Stimulated activated CD8-positive, alpha-beta memory T cell treated with anti-CD3 and anti-CD28 coated beads, Interleukin-7, amount 100 ng/mL, for 24 hours (primary cell): ENCODE measurements at regions not wholly inside any gene's neighbourhood (a gene's known extent, or its start where the extent isn't known, plus 50 kb on each side); places are given as distances from the start of the nearest gene placed in this dataset.
A peak's percentile ranks its signal among the peaks of the same experiment; 100 is the strongest.

Experiments
- DNase-seq: peaks from one replicate; pipeline ENCODE4 v3.0.0-alpha.2; 2020; ENCODE audit warnings: low read depth

GRCh38 chr13:31049083-31049482 is 112.6 kb downstream of the HSPH1 start:
- no peak for DNase-seq

DNA sequence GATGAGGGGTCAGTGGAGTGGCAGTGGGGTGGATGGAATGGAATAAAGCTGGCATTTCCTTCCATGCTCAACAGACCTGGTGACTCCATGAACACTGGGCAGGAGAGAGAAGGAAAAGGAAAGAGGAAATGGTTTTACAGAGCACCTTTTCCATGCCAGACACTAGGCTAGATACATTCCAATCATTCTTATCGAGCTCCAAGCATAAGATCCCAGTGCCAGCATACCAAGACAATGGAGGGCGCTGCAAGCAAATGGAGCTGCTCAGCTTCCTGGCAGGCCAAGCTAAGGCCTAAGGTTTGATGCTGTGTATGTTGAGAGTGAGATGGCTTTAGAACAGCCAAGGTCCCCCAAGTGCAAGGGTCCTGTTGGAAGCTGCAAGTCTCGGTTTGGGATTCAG is 113.2 kb downstream of the HSPH1 start:
- no peak for DNase-seq

DNA sequence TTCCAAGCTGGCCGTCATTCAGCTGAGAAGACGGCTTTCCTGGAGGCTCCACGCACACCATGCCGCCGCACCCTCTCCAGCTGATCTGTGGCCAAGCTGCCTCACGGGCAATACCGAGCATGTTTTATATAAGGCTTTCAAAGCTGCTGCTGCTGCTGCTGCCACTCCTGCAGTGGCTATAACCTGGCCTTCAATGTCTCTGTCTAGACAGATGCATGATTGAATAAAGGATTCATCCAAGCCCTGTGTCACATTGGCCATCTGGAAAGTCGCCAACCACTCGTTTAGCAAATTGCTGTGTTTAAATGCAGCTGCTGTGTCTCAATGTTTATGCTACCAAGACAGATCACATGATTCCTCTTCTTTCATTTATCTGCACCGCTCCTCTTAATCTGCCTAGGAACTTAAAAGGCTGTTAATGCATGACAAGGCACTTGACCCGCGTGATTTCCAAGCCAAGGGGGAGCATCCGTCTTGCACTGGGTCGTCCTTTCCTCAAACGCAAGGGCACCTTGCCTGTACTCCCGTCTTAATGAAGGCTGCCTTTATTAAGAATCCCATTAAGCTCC is 114.3 kb downstream of the TEX26 start:
- no peak for DNase-seq

- peak; percentile 46 for DNase-seq
These were observed 113.0 kb downstream of the TEX26 start for GRCh38 chr13:31045286-31046081.

GRCh38 chr13:31044364-31045285 is 112.2 kb downstream of the TEX26 start:
- DNase-seq, result peak; percentile 64

DNA sequence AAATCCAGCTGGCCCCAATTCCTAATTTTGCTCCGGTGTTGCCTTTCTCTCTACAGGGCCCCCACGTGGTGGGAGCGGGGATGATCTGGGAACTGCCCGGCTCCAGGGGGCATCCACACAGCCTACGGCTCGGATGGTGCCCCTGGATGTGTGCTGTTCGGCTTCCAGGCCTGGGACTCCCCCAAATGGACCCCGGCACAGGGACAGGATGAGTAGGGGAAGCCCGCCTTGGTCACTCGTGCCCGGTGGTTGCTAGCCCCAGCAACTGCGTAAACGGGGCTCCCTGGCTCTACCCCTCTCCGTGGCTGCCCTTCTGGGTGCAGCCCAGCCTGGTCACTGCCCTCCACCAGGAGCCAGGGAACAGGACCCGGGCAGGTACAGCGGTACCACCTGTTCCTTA is 111.5 kb downstream of the TEX26 start:
- no peak for DNase-seq

GRCh38 chr13:31042481-31043165 is 110.2 kb downstream of the TEX26 start:
- no peak for DNase-seq

DNA sequence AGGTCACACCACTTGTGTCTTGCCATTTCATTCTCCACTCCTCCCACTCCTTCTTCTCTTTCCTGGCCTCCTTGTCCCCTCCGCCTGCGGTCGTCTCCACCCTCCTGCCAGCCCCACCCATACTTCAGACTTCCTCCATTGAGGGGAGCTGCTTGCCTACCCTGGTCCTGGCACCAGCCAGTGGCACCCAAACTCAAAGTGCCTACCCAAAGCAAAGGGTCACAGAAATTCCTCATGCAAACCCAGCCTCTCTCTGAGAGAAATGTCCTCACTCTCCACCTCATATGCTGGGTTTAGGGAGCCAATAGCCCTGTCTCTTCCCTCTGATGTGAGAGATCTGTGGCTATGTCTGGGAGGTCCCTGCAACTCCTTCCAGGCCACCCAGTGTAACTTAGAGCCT is 109.6 kb downstream of the TEX26 start:
- no peak for DNase-seq

GRCh38 chr13:31038834-31039552 is 106.5 kb downstream of the TEX26 start:
- DNase-seq, result no peak

- DNase-seq, result no peak
These were observed 105.5 kb downstream of the TEX26 start for GRCh38 chr13:31037874-31038500.

GRCh38 chr13:31036731-31037695 is 104.6 kb downstream of the TEX26 start:
- DNase-seq, result no peak

- DNase-seq, result no peak
These were observed 102.9 kb downstream of the TEX26 start for GRCh38 chr13:31035185-31035965.

DNA sequence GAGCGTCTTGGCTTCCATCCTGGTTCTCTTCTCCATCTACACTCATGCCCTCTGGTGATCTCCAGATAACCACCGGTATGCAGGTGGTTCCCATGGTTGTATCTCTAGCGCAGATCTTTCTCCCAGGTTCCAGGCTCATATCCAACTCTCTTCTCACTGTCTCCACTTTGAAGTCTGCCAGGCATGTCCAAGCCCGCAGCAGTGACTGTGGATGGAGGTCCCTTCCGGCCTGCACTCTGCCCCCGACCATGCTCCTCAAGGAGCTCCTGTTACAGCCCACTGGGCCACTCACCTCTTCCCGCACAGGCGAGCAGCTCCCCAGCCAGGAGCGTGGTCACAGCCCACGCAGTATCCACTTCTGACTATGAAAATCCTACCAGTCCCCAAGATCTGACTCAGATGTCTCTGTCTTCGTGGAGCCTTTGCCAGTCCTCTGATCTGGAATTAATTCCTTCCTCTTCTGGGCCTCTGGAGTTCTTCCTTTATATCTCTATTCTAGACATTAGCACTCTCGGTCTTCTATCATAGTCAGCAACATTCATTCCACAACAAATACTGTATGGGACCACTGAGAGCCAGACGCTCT is 100.2 kb downstream of the TEX26 start:
- DNase-seq, result no peak

DNA sequence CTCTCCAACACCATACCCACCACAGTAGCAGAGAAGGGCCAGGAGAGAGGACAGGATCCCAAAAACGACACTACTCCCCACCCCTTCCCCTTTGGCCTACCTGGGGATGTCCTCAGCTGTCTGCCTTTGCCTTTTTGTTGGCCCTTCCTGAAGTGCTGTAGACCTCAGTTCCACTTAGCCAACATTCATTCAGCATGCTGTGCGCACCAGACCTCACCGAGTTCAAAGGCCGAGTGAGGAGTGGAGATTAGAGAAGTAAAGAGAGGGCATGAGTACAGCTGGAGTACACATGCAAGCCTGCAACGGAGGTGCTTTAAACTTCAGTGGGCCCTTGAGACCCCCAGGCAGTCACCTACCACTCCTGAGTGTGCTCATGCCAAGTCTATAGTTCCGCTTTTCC is 99.0 kb downstream of the TEX26 start:
- DNase-seq, result no peak

DNA sequence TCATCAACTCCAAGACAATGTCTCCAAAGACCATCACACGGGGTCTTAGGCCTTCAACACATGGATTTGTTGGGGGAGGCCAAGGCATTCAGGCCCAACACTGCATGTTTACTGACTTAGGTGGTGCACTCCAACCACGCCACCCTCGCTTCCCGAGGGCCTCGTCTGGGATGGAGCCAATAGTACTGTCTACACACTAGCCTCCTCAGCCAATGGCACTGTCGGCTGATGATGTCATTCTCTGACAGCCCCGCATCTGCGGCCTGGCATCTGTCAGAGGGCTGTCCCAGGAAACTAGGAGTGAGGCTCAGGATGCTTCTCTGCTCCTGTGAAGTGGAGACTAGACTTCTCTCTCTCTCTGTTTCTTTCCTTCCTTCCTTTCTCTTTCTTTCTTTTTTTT is 96.6 kb downstream of the TEX26 start:
- DNase-seq, result no peak

GRCh38 chr13:31027136-31027535 is 94.7 kb downstream of the TEX26 start:
- no peak for DNase-seq
